GM12891 (cell line): ENCODE measurements at regions not wholly inside any gene's neighbourhood (a gene's known extent, or its start where the extent isn't known, plus 50 kb on each side); places are given as distances from the start of the nearest gene placed in this dataset.

Experiments used
- DNase-seq: peaks from one replicate; pipeline ENCODE4 v3.0.0; 2011; ENCODE audit warnings: low spot score; ENCODE audit not compliant: insufficient read length
- FAIRE-seq: peaks from 2 replicates; lab custom pipeline; 2011; peaks lifted over from hg19 to GRCh38; lab: Jason Lieb, UNC
- PAX5 ChIP-seq: IDR thresholded peaks from 2 replicates; pipeline ENCODE4 v1.6.1; 2011; ENCODE audit warnings: low read length, moderate library complexity, mild to moderate bottlenecking; ENCODE audit not compliant: insufficient read depth, severe bottlenecking
- POLR2A ChIP-seq: IDR thresholded peaks from 2 replicates; pipeline ENCODE4 v1.6.1; 2011; ENCODE audit warnings: low read depth, low read length, control low read depth
- POLR2AphosphoS5 ChIP-seq: IDR thresholded peaks from 2 replicates; pipeline ENCODE4 v1.6.1; 2011; ENCODE audit warnings: low read depth, low read length, control low read depth
- POU2F2 ChIP-seq: IDR thresholded peaks from 2 replicates; pipeline ENCODE4 v1.6.1; 2011; ENCODE audit warnings: low read depth, mild to moderate bottlenecking, control low read depth, low read length, moderate library complexity
- SPI1 ChIP-seq: IDR thresholded peaks from 2 replicates; pipeline ENCODE4 v1.6.1; 2011; ENCODE audit warnings: low read depth, low read length, control low read depth
- TAF1 ChIP-seq: IDR thresholded peaks from 2 replicates; pipeline ENCODE4 v1.6.1; 2011; ENCODE audit warnings: low read depth, low read length, control low read depth

GRCh38 chr2:122681626-122682025 lies 926.2 kb downstream of the TSN start:
- TF ChIP-seq PAX5 (no peak), TAF1 (no peak), SPI1 (no peak), POU2F2 (no peak), POLR2A (no peak), POLR2AphosphoS5 (no peak)
- FAIRE-seq (no peak), DNase-seq (no peak)

- no peak for DNase-seq
- no peak for TF ChIP-seq TAF1
These were observed 926.9 kb downstream of the TSN start for GRCh38 chr2:122682356-122682755.

GRCh38 chr2:122683018-122683417 lies 927.6 kb downstream of the TSN start:
- FAIRE-seq (no peak), DNase-seq (no peak)
- no peak for TF ChIP-seq POLR2AphosphoS5
- no peak for TF ChIP-seq TAF1
- no peak for TF ChIP-seq POU2F2
- no peak for TF ChIP-seq POLR2A
- no peak for TF ChIP-seq SPI1
- no peak for TF ChIP-seq PAX5

More at GRCh38 chr2:122682356-122682755, 926.9 kb downstream of the TSN start:
- no peak for FAIRE-seq

GRCh38 chr2:122692400-122693083 lies 937.1 kb downstream of the TSN start:
- TF ChIP-seq SPI1 = no peak
- TF ChIP-seq POU2F2 = no peak
- TF ChIP-seq POLR2AphosphoS5 = no peak
- no peak for TF ChIP-seq PAX5
- TF ChIP-seq POLR2A = no peak
- no peak for TF ChIP-seq TAF1
- no peak for DNase-seq
- no peak for FAIRE-seq

- DNase-seq (no peak), FAIRE-seq (no peak)
- TF ChIP-seq TAF1 = no peak
- TF ChIP-seq POLR2AphosphoS5 = no peak
- TF ChIP-seq SPI1 = no peak
- no peak for TF ChIP-seq PAX5
- TF ChIP-seq POU2F2 = no peak
- no peak for TF ChIP-seq POLR2A
These were observed 942.0 kb downstream of the TSN start for GRCh38 chr2:122697415-122697814.

GRCh38 chr2:122703676-122704075 lies 948.2 kb downstream of the TSN start:
- TF ChIP-seq TAF1 (no peak), PAX5 (no peak), SPI1 (no peak), POLR2A (no peak), POU2F2 (no peak), POLR2AphosphoS5 (no peak)
- no peak for FAIRE-seq
- DNase-seq = no peak

GRCh38 chr2:122704109-122704563 lies 948.7 kb downstream of the TSN start:
- FAIRE-seq = no peak
- no peak for DNase-seq
- TF ChIP-seq POU2F2 (no peak), POLR2AphosphoS5 (no peak), PAX5 (no peak), SPI1 (peak; percentile 86), TAF1 (no peak)

GRCh38 chr2:122705746-122706145 lies 950.3 kb downstream of the TSN start:
- no peak for TF ChIP-seq POU2F2
- DNase-seq (no peak), FAIRE-seq (no peak)

GRCh38 chr2:122706757-122707223 lies 951.3 kb downstream of the TSN start:
- FAIRE-seq = no peak
- no peak for DNase-seq
- TF ChIP-seq POLR2A = no peak

GRCh38 chr2:122707224-122707824 lies 951.9 kb downstream of the TSN start:
- FAIRE-seq (no peak), DNase-seq (no peak)
- no peak for TF ChIP-seq POLR2A
- TF ChIP-seq PAX5 = no peak
- peak; percentile 30; the same call in 1 of the 2 replicates for TF ChIP-seq TAF1
- TF ChIP-seq SPI1 = no peak
- peak; percentile 53; the same call in 1 of the 2 replicates for TF ChIP-seq POU2F2
- no peak for TF ChIP-seq POLR2AphosphoS5

- TF ChIP-seq TAF1 = no peak
- TF ChIP-seq SPI1 = no peak
- TF ChIP-seq POU2F2 = no peak
- no peak for TF ChIP-seq POLR2A
- no peak for TF ChIP-seq PAX5
- no peak for TF ChIP-seq POLR2AphosphoS5
- FAIRE-seq (no peak), DNase-seq (no peak)
These were observed 954.6 kb downstream of the TSN start for GRCh38 chr2:122710049-122710448.
